Skin of body (tissue), 1 donor: ENCODE measurements at regions not wholly inside any gene's neighbourhood (a gene's known extent, or its start where the extent isn't known, plus 50 kb on each side); places are given as distances from the start of the nearest gene placed in this dataset.
A peak's percentile ranks its signal among the peaks of the same experiment; 100 is the strongest.
"Not testable (repeated sequence)": the region's sequence is repeated elsewhere in the genome, so short reads cannot be mapped to it uniquely, and the experiment has no call there.

Source experiments
- DNase-seq: peaks from one replicate; lab custom pipeline; 2025; lab: John Stamatoyannopoulos, UW

GRCh38 chr11:110886288-110886970 is 174.2 kb upstream of the ARHGAP20 start:
- DNase-seq, result peak; percentile 26

- peak; percentile 33 for DNase-seq
Observed at GRCh38 chr11:110883256-110883655, 171.0 kb upstream of the ARHGAP20 start.

- no peak for DNase-seq
Observed at GRCh38 chr11:110878513-110878912, 166.3 kb upstream of the ARHGAP20 start.

GRCh38 chr11:110874437-110875030 is 162.3 kb upstream of the ARHGAP20 start:
- no peak for DNase-seq

- DNase-seq, result no peak
Observed at GRCh38 chr11:110873975-110874374, 161.7 kb upstream of the ARHGAP20 start.

GRCh38 chr11:110870816-110871522 is 158.7 kb upstream of the ARHGAP20 start:
- DNase-seq, result no peak

- DNase-seq, result no peak
Observed at GRCh38 chr11:110867951-110868350, 155.7 kb upstream of the ARHGAP20 start.

- DNase-seq, result no peak
Observed at GRCh38 chr11:110866081-110866480, 153.8 kb upstream of the ARHGAP20 start.

GRCh38 chr11:110862407-110862806 is 150.2 kb upstream of the ARHGAP20 start:
- no peak for DNase-seq

GRCh38 chr11:110860461-110860860 is 148.2 kb upstream of the ARHGAP20 start:
- DNase-seq, result no peak

- no peak for DNase-seq
Observed at GRCh38 chr11:110859998-110860397, 147.8 kb upstream of the ARHGAP20 start.

- no peak for DNase-seq
Observed at GRCh38 chr11:110859240-110859840, 147.1 kb upstream of the ARHGAP20 start.

GRCh38 chr11:110858547-110858921 is 146.3 kb upstream of the ARHGAP20 start:
- DNase-seq, result peak; percentile 71

- peak; percentile 81 for DNase-seq
Observed at GRCh38 chr11:110857892-110858546, 145.8 kb upstream of the ARHGAP20 start.

- peak; percentile 38 for DNase-seq
Observed at GRCh38 chr11:110856996-110857812, 145.0 kb upstream of the ARHGAP20 start.

GRCh38 chr11:110856340-110856739 is 144.1 kb upstream of the ARHGAP20 start:
- no peak for DNase-seq

- DNase-seq, result peak; percentile 92
Observed at GRCh38 chr11:110855191-110855590, 143.0 kb upstream of the ARHGAP20 start.

GRCh38 chr11:110852921-110853490 is 140.8 kb upstream of the ARHGAP20 start:
- peak; percentile 88 for DNase-seq

- DNase-seq, result no peak
Observed at GRCh38 chr11:110850846-110851245, 138.6 kb upstream of the ARHGAP20 start.

GRCh38 chr11:110843053-110843452 is 130.8 kb upstream of the ARHGAP20 start:
- DNase-seq, result not testable (repeated sequence)
